GM12878 (cell line): ENCODE measurements at regions not wholly inside any gene's neighbourhood (a gene's known extent, or its start where the extent isn't known, plus 50 kb on each side); places are given as distances from the start of the nearest gene placed in this dataset.

Source experiments
- MAX ChIP-seq: IDR thresholded peaks from 2 replicates; pipeline ENCODE4 v1.6.1; 2012; ENCODE audit warnings: low read depth, low read length, improper control_type of control experiment
- SREBF2 ChIP-seq: IDR thresholded peaks from 2 replicates; pipeline ENCODE4 v1.6.1; 2012; ENCODE audit warnings: mild to moderate bottlenecking, low read length
- TCF12 ChIP-seq: IDR thresholded peaks from 2 replicates; pipeline ENCODE4 v1.6.1; 2011; ENCODE audit warnings: low read depth, mild to moderate bottlenecking, low read length
- YY1 ChIP-seq: IDR thresholded peaks from 2 replicates; pipeline ENCODE4 v1.6.1; 2011; ENCODE audit warnings: low read depth, mild to moderate bottlenecking, low read length

GRCh38 chr10:61084493-61084892 is 140.5 kb upstream of the RHOBTB1 start:
- TF ChIP-seq TCF12 (no peak), YY1 (no peak), SREBF2 (no peak), MAX (no peak)
